HG02840 (cell line): ENCODE measurements at regions not wholly inside any gene's neighbourhood (a gene's known extent, or its start where the extent isn't known, plus 50 kb on each side); places are given as distances from the start of the nearest gene placed in this dataset.
"Not testable (repeated sequence)": the region's sequence is repeated elsewhere in the genome, so short reads cannot be mapped to it uniquely, and the experiment has no call there.

Experiments
- ATAC-seq: cut with Tn5 transposase; IDR thresholded peaks from one replicate; pipeline ENCODE4 v1.9.1; 2021; ENCODE audit warnings: mild to moderate bottlenecking, moderate library complexity, moderate number of reproducible peaks; ENCODE audit not compliant: unreplicated experiment, low FRiP score

- ATAC-seq, result not testable (repeated sequence)
These were observed 111.5 kb upstream of the IKBKE start for GRCh38 chr1:206358771-206359170.

DNA sequence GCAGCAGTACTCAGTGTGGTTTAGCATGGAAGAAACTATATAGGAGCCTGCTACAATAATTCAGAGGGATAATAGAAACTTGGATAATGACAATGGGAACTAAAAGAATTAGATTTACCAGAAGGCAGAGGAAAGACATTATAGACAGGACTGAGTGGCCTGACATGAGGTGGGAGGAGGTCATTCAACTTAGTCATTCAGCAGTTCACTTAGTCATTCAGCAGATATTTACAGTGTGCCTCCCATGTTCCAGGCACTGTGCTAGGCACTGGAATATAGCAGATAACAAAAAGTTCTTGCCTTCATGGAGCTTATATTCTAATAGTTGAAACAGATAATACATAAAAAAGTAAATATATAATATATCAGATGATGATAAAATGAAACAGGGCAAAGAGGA, 110.9 kb upstream of the IKBKE start:
- not testable (repeated sequence) for ATAC-seq

GRCh38 chr1:206361978-206362543, 108.2 kb upstream of the IKBKE start:
- not testable (repeated sequence) for ATAC-seq

- ATAC-seq, result not testable (repeated sequence)
These were observed 107.3 kb upstream of the IKBKE start for GRCh38 chr1:206362994-206363393.

GRCh38 chr1:206365271-206365670, 105.0 kb upstream of the IKBKE start:
- not testable (repeated sequence) for ATAC-seq

DNA sequence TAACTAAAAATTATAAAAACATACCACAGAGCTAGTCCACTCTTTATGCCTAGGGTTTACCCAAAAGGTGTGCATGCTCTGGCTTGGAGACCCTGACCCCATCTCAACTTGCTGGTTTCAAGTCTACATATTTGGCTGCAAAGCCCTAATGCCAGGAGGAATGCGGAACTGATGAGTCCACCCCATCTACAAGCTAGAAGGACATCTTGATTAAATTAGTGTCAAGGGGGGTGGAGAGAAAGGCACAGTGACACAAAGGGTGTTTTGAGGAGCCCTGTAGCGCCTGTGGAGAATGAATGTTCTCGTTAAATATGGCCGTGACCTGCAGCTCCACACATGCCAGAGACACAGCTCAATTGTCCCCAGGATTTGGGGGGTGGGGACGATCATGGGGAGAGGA, 104.1 kb upstream of the IKBKE start:
- ATAC-seq, result not testable (repeated sequence)

DNA sequence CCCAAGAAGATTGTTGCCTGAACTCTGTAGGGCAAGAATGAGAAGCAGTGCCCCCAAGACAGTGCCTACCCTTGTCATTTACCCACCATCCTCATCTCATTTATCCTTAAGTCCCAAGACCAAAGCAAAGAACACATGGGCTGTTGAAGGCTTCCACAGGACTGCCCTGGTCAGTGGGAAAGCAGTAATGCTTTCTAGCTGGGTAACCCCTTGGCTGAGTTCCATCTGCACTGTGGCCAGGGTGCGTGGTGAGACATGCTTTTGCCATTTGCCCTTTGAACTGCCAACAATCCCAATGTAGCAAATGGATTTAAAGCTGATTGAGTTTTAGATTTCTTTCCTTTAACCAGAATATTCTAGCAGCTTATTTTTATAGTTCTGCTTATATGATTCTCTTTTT, 103.5 kb upstream of the IKBKE start:
- ATAC-seq, result not testable (repeated sequence)

DNA sequence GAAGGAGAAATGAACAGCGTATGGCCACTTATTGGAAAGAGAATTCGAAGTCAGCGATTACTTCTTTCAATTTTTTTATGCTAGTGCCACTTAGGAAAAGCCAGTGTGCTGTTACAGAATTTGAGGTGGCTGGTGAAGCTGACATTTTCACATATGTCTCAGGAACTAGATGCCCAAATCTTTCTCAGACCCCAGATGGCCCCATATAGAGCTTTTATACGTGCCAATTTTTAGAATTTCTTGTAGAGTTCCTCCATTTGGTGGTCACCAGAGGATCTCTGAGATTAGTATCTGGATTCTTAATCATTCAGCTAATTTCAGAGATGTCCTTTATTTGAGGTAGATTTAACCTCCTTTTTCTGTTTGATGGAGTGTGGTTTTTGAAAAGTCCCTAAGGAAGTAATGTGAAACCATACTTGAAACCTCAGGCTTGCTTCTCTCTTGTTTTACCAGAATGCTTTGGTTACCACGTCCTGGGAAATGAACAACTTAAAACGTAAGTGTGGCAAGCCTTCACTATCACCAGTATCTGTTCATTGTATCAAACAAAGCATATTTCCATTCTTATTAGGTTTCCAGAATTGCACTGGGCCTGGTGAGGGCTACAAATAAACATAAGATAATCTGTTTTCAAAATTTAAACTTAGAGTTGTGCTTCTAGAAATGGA, 102.2 kb upstream of the IKBKE start:
- ATAC-seq, result not testable (repeated sequence)

DNA sequence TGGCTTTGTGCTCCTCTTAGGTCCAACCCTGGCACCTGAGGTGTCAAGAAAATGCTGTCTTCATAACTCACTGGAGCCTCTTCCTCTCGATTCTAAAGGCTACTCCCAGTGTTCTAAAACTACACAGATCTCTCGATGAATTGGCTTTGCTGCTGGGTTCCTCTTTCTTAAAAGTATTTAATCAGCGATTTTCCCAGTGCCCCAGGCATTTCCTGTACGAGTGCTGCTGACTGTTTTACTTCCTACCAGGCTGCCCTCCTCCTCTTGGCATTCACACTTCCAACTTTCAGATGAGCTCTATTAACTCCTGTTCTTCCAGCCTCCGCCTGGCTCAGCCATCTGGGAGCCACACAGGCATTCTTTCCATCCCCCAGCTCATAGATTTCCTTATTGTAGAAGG, 95.6 kb upstream of the IKBKE start:
- not testable (repeated sequence) for ATAC-seq

DNA sequence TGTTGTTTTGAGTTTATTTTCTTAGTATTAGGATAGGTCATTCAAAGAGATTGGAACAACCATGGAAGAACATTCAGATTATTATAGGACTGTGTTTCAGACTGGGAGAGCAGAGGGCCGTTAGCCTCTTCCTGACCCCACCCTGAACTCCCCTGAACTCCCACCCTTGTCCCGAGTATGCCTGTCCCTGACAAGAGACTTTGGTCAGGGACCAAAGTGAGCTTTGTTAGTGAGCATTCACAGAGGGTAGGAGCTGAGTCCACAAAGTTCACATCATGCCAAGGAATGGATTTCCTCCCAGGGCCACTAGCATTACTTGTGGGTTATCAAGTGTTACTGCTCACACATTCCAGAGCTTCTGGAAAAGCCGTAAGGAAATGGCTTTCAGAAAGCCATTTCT, 94.7 kb upstream of the IKBKE start:
- not testable (repeated sequence) for ATAC-seq

- not testable (repeated sequence) for ATAC-seq
These were observed 91.8 kb upstream of the IKBKE start for GRCh38 chr1:206378506-206378905.

GRCh38 chr1:206379245-206379644, 91.0 kb upstream of the IKBKE start:
- ATAC-seq, result not testable (repeated sequence)

DNA sequence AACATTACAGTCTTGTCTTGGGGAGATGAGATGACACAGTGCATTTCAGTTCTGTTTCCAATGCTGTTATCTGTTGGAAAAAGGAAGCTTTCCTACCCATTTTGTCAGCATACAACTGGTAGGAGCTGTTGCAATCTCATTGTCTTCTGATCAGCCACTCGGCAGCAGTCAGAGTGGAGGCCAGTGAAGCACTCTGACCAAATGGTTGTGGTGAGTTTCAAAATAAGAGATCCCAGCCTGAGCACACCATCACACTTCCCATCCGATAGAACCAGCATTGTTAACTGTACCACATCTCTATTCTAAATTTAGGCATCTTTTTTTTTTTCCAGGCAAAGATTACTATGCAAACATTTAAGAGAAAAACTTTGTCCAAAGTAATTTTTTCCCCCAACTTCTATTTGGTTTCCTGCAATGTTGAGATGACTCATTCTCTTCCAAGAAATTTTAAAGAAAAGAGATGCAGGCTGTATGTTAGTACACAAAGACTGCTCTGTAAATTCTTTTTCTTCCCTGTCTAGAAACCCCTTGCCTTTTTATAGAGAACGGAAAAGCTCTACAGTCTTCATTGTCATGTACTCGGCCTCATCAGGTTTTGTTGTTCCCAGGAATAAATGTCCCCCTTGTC, 90.0 kb upstream of the IKBKE start:
- not testable (repeated sequence) for ATAC-seq

DNA sequence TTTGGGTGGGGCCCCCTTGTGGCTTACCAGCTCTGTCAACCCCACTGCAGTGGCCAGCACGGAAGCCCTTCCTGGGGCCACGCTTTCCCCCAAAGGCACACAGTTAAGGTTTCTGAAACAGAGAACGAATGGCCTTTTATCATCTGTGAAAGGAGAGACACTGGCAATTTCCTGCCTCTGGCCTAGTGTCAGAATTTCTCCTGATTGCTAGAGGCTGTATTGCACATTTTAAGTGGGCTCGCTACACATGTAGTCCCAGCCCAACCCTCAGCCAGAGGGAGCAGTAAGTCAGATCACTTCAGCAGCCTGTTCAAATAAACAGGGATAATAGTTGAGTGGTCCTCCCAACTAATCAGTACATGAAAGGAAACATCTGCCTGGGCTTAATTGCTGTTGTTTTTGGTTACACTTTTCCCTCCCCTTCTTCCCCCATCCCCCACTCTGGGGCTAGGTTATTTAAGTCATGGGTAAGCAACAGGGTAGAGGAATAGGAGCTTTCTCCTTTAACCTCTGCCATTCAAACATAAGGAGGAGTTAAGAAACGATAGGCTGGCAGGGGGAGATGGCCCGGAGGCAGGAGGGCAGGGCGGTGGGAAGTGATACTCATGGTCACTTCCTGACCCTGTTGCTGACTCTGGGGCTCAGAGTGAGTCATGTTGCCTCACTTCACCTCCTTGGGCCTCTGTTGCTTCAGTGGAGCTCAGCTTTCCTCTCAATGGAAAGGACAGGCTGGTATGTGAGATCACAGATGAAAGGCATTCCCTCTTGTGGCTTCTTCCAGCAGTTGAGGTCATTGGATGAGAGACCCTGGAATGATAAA, 89.3 kb upstream of the IKBKE start:
- ATAC-seq, result not testable (repeated sequence)

GRCh38 chr1:206384029-206384807, 86.1 kb upstream of the IKBKE start:
- not testable (repeated sequence) for ATAC-seq

DNA sequence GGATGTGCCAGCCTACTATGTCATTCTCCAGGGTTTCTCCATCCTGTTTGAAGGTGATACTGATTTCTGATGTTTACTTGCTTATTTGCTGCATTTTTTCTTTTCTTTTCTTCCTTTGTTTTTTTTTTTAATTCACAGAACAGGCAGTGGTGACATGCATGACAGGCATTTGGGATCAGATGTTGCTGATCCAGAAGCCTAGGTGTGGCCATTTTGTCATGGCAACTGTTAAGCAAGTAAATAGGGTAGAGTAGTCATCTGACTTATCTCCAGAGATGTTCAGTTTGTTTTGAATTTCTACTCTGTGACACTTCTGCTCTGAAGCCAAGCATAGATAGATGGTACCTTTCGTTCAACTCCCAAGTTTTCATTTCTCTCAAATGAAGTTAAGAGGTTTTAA, 85.4 kb upstream of the IKBKE start:
- ATAC-seq, result not testable (repeated sequence)

DNA sequence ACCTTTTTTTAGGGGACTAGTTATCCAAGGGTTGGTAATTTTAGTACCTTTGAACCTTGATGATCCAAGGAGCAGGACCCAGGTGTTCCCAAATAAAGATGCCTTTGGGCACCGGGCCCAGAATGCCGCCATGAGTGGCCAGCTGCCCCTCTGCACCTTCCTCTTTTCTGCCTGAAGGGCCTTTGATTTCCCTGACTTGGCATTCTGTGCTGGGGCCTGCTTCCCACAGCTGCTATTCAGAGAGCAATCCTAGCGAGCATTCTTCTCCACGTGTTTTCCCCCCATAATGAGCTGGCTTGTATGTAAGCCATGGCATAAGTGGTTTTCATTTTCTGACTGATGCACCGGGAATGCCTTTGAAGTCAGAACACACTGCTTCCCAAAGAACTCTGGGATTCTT, 82.6 kb upstream of the IKBKE start:
- not testable (repeated sequence) for ATAC-seq

DNA sequence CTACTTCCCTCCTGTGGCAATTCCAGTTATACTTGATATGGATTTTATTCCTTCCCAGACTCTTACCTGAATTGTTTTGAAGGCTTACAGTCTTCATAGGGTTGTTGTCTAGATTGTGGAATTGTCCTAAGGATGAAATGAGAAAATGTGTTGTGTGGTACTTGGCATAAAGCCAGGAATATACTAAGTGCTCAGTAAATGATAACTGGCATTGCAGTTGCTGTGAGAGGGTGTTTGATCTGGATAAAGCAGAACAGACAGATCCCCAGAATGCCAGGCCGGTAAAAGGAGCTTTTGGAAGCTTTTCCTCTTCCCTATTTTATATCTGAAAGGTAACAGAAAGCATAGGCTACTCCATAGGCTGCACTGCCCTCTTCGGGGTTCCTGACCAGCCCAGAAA, 78.4 kb upstream of the IKBKE start:
- ATAC-seq, result not testable (repeated sequence)

- not testable (repeated sequence) for ATAC-seq
These were observed 72.8 kb upstream of the IKBKE start for GRCh38 chr1:206397501-206397900.

DNA sequence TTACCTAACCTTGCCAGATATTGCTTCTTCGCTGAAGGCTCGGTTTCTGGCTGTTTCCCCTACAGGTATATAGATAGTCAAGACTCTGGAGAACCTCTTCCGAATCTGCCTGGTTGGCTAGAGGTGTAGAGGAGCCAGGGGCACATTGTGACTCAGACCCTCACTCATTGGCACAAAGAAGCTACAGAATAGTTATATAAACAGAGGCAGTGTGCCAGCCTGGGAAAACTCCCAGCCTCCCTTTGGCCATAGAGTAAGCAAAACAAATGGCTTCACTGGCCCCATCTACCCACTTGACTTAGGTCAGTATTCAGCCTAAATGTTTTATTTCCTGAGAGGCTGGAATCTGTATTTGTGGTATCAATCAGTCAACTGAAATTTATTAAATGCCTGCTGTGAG, 72.0 kb upstream of the IKBKE start:
- ATAC-seq, result not testable (repeated sequence)
